ENCODE measurements at regions not wholly inside any gene's neighbourhood (a gene's known extent, or its start where the extent isn't known, plus 50 kb on each side); places are given as distances from the start of the nearest gene placed in this dataset.

DNA sequence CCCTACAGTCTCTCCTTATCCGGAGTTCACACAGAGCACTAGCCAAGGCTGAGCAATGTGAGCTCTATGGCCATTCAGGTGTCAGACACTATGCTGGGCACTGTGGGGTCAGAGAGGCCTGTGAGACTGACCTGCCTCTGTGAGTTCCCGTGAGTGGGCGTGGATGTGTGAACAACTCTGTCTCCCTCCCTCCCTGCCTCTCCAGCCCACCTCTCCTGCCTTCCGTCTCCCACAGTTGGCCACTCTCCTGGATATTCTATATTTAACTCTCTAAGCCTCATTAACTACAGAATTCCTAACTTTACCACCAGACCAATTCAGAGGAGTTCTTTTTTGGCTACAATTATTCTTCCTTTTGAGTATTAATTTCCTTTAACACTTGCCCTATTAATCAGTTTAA lies 191.6 kb upstream of the NCAM1 start:
- intact Hi-C loops (cut with DNase I): no loop called here
- H3K4me3 ChIP-seq: no peak overlapping the region
- H3K27me3 ChIP-seq: no peaks in the 10 kb centered on the region
- no peak overlapping the region for H3K27ac ChIP-seq
- H3K36me3 ChIP-seq: no peaks in the 10 kb centered on the region
- H3K4me1 ChIP-seq: no peaks in the 10 kb centered on the region
- DNase-seq (ENCODE audit: extremely low spot score in 2 of 2): no peak
- TF ChIP-seq POLR2AphosphoS5 (IDR thresholded peaks at IDR 0.05; ENCODE audit: insufficient read depth in 1 of 2, low read depth in 1 of 2) (no peak), POLR2A (IDR thresholded peaks at IDR 0.05) (no peak)
- TF ChIP-seq, protein P1, sequence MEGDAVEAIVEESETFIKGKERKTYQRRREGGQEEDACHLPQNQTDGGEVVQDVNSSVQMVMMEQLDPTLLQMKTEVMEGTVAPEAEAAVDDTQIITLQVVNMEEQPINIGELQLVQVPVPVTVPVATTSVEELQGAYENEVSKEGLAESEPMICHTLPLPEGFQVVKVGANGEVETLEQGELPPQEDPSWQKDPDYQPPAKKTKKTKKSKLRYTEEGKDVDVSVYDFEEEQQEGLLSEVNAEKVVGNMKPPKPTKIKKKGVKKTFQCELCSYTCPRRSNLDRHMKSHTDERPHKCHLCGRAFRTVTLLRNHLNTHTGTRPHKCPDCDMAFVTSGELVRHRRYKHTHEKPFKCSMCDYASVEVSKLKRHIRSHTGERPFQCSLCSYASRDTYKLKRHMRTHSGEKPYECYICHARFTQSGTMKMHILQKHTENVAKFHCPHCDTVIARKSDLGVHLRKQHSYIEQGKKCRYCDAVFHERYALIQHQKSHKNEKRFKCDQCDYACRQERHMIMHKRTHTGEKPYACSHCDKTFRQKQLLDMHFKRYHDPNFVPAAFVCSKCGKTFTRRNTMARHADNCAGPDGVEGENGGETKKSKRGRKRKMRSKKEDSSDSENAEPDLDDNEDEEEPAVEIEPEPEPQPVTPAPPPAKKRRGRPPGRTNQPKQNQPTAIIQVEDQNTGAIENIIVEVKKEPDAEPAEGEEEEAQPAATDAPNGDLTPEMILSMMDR (IDR thresholded peaks at IDR 0.05): no peak
- no peaks in the 10 kb centered on the region for H3K9me3 ChIP-seq

DNA sequence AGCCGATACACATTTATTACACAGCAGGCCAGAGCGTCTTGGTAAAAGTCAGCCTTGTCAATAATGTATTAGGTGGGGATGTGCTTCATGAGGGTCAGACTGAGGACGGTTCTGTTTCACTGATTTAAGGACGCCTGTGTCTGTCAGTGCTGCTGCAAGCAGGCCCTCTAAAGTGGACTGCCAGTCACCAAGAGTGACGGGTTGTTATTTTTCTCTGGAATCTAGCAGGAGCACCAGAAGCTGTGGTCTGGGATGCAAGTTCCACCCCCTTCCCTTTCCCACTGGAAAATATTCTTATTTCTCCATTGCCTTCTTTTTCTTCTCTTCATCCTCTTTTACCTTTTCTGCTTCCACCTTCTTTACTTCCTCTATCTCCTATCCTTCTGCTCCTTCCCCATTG lies 191.2 kb upstream of the NCAM1 start:
- H3K9me3 ChIP-seq: no peaks in the 10 kb centered on the region
- no peak overlapping the region for H3K4me3 ChIP-seq
- H3K27ac ChIP-seq: no peak overlapping the region
- H3K4me1 ChIP-seq: no peaks in the 10 kb centered on the region
- intact Hi-C loops (cut with DNase I): no loop called here
- no peaks in the 10 kb centered on the region for H3K27me3 ChIP-seq
- TF ChIP-seq POLR2A (IDR thresholded peaks at IDR 0.05): no peak
- TF ChIP-seq, protein P1 (IDR thresholded peaks at IDR 0.05): no peak
- no peak for TF ChIP-seq POLR2AphosphoS5 (IDR thresholded peaks at IDR 0.05; ENCODE audit: insufficient read depth in 1 of 2, low read depth in 1 of 2)
- H3K36me3 ChIP-seq: no peaks in the 10 kb centered on the region
- DNase-seq (ENCODE audit: extremely low spot score in 2 of 2): no peak

DNA sequence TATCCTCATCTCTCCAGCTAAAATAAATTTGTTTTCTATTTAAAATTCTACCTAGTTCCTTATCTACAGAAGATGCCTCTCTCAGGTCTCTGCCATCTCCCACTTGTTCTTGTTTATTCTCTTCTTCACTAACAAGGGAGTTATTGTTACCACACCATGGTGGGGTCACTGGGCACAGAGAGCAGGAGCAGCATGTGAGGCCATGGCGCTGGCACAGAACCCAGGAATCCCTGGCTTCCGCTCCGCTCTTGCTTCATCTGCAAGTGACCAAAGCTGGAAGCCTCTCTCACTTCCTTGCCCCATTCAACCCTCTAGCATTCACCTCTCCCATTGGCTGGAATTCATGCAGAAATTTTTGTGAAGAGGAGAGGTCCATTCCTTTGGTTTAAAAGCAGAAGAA lies 190.7 kb upstream of the NCAM1 start:
- Histone ChIP-seq H3K27ac (no peak overlapping the region), H3K9me3 (no peaks in the 10 kb centered on the region), H3K4me1 (no peaks in the 10 kb centered on the region), H3K27me3 (no peaks in the 10 kb centered on the region), H3K4me3 (no peak overlapping the region), H3K36me3 (no peaks in the 10 kb centered on the region)
- TF ChIP-seq POLR2AphosphoS5 (IDR thresholded peaks at IDR 0.05; ENCODE audit: insufficient read depth in 1 of 2, low read depth in 1 of 2) (no peak), POLR2A (IDR thresholded peaks at IDR 0.05) (no peak)
- TF ChIP-seq, protein P1 (IDR thresholded peaks at IDR 0.05): no peak
- intact Hi-C loops (cut with DNase I): no loop called here
- no peak for DNase-seq (ENCODE audit: extremely low spot score in 2 of 2)

DNA sequence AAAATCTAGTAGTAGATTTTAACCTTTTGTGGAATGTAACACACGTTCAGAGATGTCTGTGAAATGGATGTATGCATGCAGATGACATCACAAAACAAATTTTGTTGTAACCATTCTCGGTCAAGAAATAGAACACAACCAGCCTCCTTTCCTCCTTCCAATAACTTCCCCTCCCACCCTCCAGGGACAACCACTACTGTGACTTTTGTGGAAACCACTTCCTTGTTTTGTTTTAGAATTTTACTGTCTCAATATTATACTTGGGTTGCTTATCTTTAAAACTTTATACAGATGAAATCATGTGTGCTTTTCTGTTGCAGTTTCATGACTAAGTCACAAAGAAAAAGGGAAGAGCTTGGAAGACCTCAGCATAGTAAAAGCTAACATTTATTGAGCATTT lies 189.4 kb upstream of the NCAM1 start:
- H3K27ac ChIP-seq: no peak overlapping the region

DNA sequence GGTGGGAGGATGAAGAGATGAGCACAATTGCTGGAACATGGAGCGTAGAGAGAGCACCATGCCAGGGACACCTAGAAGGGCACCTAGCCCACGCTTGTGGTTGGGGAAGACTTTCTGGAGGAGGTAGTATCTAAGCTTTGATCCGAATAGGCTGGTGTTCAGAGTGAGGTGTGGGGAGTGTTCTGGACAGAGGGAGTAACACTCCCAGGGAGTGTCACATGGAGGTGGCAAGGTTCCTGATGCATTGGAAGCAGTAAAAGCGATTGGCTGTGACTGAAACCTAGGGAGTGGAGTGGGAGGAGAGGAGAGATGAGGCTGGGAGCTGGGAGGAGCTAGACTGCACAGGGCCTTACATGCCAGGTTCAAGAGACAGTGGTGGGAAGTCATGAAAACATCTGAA lies 188.0 kb upstream of the NCAM1 start:
- Histone ChIP-seq H3K4me3 (no peak overlapping the region), H3K4me1 (no peaks in the 10 kb centered on the region), H3K27ac (no peak overlapping the region), H3K27me3 (no peaks in the 10 kb centered on the region), H3K9me3 (no peaks in the 10 kb centered on the region), H3K36me3 (no peaks in the 10 kb centered on the region)
- TF ChIP-seq, protein P1 (IDR thresholded peaks at IDR 0.05): no peak
- no peak for TF ChIP-seq POLR2AphosphoS5 (IDR thresholded peaks at IDR 0.05; ENCODE audit: insufficient read depth in 1 of 2, low read depth in 1 of 2)
- no peak for TF ChIP-seq POLR2A (IDR thresholded peaks at IDR 0.05)
- DNase-seq (ENCODE audit: extremely low spot score in 2 of 2): no peak
- intact Hi-C loops (cut with DNase I): no loop called here

More for the DNA sequence above, 189.4 kb upstream of the NCAM1 start:
- no peaks in the 10 kb centered on the region for H3K4me1 ChIP-seq
- no peak overlapping the region for H3K4me3 ChIP-seq
- TF ChIP-seq POLR2A (IDR thresholded peaks at IDR 0.05) (no peak), POLR2AphosphoS5 (IDR thresholded peaks at IDR 0.05; ENCODE audit: insufficient read depth in 1 of 2, low read depth in 1 of 2) (no peak)
- TF ChIP-seq, protein P1 (IDR thresholded peaks at IDR 0.05): no peak
- no peaks in the 10 kb centered on the region for H3K27me3 ChIP-seq
- intact Hi-C loops (cut with DNase I): no loop called here
- H3K36me3 ChIP-seq: no peaks in the 10 kb centered on the region
- H3K9me3 ChIP-seq: no peaks in the 10 kb centered on the region
- DNase-seq (ENCODE audit: extremely low spot score in 2 of 2): no peak

Data from vagina (tissue), 2 donors.